GM20000 (cell line): ENCODE measurements at regions not wholly inside any gene's neighbourhood (a gene's known extent, or its start where the extent isn't known, plus 50 kb on each side); places are given as distances from the start of the nearest gene placed in this dataset.

Experiments
- DNase-seq: peaks from one replicate; pipeline ENCODE4 v3.0.0; 2012; ENCODE audit warnings: low spot score
- CTCF ChIP-seq: IDR thresholded peaks from 2 replicates; pipeline ENCODE4 v1.5.1; 2012; ENCODE audit warnings: mild to moderate bottlenecking, control low read depth; ENCODE audit errors: extremely low read depth, missing control alignments

DNA sequence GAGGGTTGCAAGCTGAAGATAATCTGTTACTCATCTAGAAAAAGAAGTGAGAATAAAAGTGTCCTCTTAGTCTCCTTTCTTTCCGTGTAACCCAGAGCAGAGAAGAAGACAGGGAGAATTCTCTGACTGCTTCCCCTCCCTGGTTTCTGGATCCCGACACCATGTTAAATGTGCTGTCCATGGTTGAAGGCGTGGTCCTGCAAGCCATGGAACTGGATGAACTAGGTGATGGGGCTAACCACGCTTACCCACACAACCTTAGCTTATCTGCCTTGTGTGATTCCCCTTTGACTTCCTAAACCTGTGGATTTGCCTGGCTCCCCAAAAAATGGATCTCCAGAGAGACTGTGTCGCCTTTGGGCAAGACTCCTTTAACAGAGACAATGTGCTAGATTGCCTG is 907.6 kb downstream of the FSTL5 start:
- no peak for TF ChIP-seq CTCF

DNA sequence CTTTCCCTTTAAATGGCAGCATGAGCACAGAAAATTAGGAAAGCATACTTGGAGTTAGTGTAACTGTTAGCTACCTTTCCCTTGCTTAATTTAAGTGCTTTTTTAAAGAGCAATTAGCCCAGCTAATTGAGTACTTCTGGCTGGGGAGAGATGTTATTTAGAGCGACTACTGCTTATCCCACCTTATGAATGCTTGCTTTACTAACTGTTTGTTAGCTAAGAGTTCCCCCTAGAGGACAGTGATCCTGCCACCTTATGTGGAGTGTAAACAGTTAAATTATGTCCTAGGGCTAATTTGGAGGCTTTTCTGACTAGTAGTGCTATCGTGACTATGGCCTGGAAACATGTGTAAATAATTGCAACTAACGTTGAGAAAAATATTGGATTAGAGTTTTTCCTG is 909.4 kb downstream of the FSTL5 start:
- no peak for TF ChIP-seq CTCF
- DNase-seq = no peak

More for the DNA sequence above, 907.6 kb downstream of the FSTL5 start:
- no peak for DNase-seq

DNA sequence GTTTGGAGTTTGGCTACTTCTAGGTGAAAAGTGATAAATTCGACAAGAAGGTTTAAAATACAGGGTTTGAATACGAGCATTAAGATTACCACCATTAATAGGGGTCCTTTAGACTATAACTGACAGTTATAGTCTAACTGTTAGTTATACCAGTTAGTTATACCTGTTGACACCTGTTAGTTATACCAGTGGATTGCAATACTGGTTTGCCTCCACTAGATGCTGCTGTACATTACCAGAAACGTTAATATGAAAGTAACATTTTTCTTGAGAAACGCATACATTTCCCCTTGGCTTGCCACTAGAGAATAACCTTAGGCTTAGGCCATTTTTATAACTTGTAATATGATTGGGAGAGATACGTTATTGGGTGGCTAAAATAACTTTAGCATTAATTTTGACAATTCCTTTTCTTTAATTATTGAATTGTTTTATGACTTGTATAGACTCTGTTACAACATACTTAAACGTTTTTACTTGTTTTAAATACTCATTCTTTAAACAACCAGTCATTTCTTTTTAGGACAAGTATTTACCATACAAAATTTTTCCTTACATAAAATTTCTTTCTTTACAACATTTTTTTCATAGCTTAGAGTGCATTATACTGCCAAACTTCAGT is 911.2 kb downstream of the FSTL5 start:
- peak; percentile 86 for TF ChIP-seq CTCF
- peak; percentile 29 for DNase-seq

DNA sequence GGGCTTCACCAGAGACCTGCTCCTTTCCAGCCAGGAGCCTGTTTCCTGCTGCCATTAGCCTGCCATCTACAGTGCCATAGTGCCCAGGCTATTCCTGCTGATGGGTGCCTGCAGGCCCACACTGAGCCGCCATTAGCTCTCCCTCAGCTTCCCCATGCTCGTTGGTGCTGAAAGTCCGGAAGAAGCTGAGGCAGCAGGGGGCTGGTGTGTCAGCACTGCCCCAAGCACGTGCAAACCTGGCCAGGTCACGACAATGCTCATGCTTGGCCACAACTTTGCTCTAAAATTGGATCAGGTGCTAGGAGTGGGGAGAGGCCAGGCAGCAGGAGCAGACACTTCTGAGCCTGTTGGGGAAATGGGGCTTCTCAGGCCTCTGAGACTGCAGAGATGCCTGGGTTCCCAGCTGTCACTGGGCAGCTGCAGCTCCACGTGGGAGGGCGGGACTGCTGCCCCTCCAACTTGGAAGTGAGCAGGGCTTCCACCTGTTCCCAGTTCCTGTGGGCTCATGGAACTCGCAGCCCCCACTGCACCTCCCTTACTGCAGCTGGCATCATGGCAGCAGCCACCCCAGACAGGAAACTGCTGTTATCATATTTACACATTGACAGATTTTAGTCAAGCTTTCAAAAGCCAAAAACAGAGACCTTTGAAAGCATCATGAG is 913.9 kb downstream of the FSTL5 start:
- no peak for DNase-seq
- no peak for TF ChIP-seq CTCF

DNA sequence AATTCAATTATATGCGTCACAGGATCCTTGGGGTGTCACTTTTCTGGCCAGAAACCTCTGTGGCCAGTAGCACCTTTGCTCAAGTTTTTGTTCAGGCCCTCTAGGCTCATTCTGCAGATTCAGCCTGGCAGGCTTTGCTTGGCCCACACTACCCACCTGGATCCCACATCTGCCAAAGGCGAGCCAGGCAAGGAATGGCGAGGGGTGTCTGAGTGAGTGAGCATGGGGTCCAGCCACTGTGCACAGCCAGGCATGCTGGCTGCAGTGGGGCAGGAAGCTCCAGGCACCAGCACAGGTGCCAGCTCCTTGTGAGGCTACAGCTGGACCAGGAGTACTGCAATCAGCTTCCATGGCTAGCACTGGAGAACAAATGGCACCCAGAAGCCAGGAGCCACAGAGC is 914.9 kb downstream of the FSTL5 start:
- TF ChIP-seq CTCF = no peak
- DNase-seq = no peak

GRCh38 chr4:161247831-161248230 is 916.0 kb downstream of the FSTL5 start:
- DNase-seq = no peak
- no peak for TF ChIP-seq CTCF

GRCh38 chr4:161238033-161238432 is 925.8 kb downstream of the FSTL5 start:
- no peak for TF ChIP-seq CTCF
- no peak for DNase-seq
